OCI-LY7 (cell line): ENCODE measurements at regions not wholly inside any gene's neighbourhood (a gene's known extent, or its start where the extent isn't known, plus 50 kb on each side); places are given as distances from the start of the nearest gene placed in this dataset.

Experiments
- BruUV-seq: library from RNA; stranded (reverse); fragments of 400-500 nt; replicated peaks from 2 replicates; lab custom pipeline; 2021; lab: Mats Ljungman, UMichigan
- CTCF ChIA-PET: fragments of 300-600 bp; sonication (Branson Sonifier 250); formaldehyde crosslinking; loops from one replicate; lab custom pipeline; 2022; ENCODE audit warnings: antibody characterized with exemption; ENCODE audit not compliant: unreplicated experiment; lab: Charles Lee
- POLR2A ChIA-PET: fragments of 300-600 bp; sonication (Branson Sonifier 250); formaldehyde crosslinking; loops from one replicate; lab custom pipeline; 2022; ENCODE audit warnings: antibody characterized with exemption; lab: Charles Lee
- DNase-seq: peaks from one replicate; pipeline ENCODE4 v3.0.0-alpha.2; 2015; ENCODE audit warnings: low spot score
- H2AFZ ChIP-seq: fragments of 200-600 bp; sonication (generic), shearing (Covaris generic); 2 replicates; pipeline ENCODE4 v1.6.1; 2014; ENCODE audit warnings: mild to moderate bottlenecking, antibody characterized with exemption, low read length, moderate library complexity
- H3K27ac ChIP-seq: fragments of 200-600 bp; sonication (generic); 2 replicates; pipeline ENCODE4 v1.5.1; 2014; ENCODE audit warnings: mixed run types, low read depth, mild to moderate bottlenecking, moderate library complexity, low read length, inconsistent platforms; ENCODE audit not compliant: poor library complexity, severe bottlenecking
- H3K36me3 ChIP-seq: fragments of 200-600 bp; sonication (generic); 2 replicates; pipeline ENCODE4 v1.6.1; 2014; ENCODE audit warnings: mild to moderate bottlenecking, antibody characterized with exemption, low read length, moderate library complexity, mixed read lengths; ENCODE audit not compliant: insufficient read depth
- H3K4me1 ChIP-seq: fragments of 200-600 bp; sonication (generic); 2 replicates; pipeline ENCODE4 v1.5.1; 2014; ENCODE audit warnings: mild to moderate bottlenecking, low read length; ENCODE audit not compliant: insufficient read depth, poor library complexity, severe bottlenecking
- H3K4me2 ChIP-seq: fragments of 200-600 bp; sonication (generic); 2 replicates; pipeline ENCODE4 v1.6.1; 2014; ENCODE audit warnings: mild to moderate bottlenecking, low read length
- H3K4me3 ChIP-seq: fragments of 200-600 bp; sonication (generic); 2 replicates; pipeline ENCODE4 v1.5.1; 2014; ENCODE audit warnings: mild to moderate bottlenecking, low read depth, low read length; ENCODE audit not compliant: poor library complexity, severe bottlenecking
- H3K79me2 ChIP-seq: fragments of 200-600 bp; sonication (generic); 2 replicates; pipeline ENCODE4 v1.6.1; 2016; ENCODE audit warnings: low read depth, mild to moderate bottlenecking, low read length, moderate library complexity, mixed read lengths; ENCODE audit not compliant: insufficient read depth
- H3K9me2 ChIP-seq: fragments of 200-600 bp; sonication (generic); 2 replicates; pipeline ENCODE4 v1.6.1; 2016; ENCODE audit warnings: mild to moderate bottlenecking, low read length, mixed read lengths; ENCODE audit not compliant: insufficient read depth
- H3K9me3 ChIP-seq: fragments of 200-600 bp; sonication (generic); 2 replicates; pipeline ENCODE4 v1.6.1; 2014; ENCODE audit warnings: mild to moderate bottlenecking, mixed run types, low read length, mixed read lengths
- H4K20me1 ChIP-seq: fragments of 200-600 bp; sonication (generic); 2 replicates; pipeline ENCODE4 v1.6.1; 2014; ENCODE audit warnings: mild to moderate bottlenecking, antibody characterized with exemption, low read length, moderate library complexity, mixed read lengths; ENCODE audit not compliant: insufficient read depth
- CTCF ChIP-seq: fragments of 200-600 bp; sonication (generic); conservative IDR thresholded peaks from 2 replicates; pipeline ENCODE4 v1.5.1; 2014; ENCODE audit warnings: mild to moderate bottlenecking, antibody characterized with exemption, low read length, moderate library complexity, mixed read lengths
- EZH2phosphoT487 ChIP-seq: fragments of 200-600 bp; sonication (generic); IDR thresholded peaks from 2 replicates; pipeline ENCODE4 v1.6.1; 2018; ENCODE audit warnings: low read depth, borderline replicate concordance, mild to moderate bottlenecking, mixed run types, antibody characterized with exemption, low read length, moderate library complexity, mixed read lengths
- intact Hi-C: fragments of 100-400 bp; cut with micrococcal nuclease; formaldehyde crosslinking; loops from one replicate; pipeline ENCODE4 v1.10.0; 2022; ENCODE audit not compliant: unreplicated experiment

- TF ChIP-seq EZH2phosphoT487, result no peak
- TF ChIP-seq CTCF, result no peak
- DNase-seq, result no peak
- H3K36me3 ChIP-seq, result no peaks in the 10 kb centered on the region
- no peak overlapping the region for H3K27ac ChIP-seq
- H3K4me1 ChIP-seq, result no peaks in the 10 kb centered on the region
- intact Hi-C loops, result no loop called here
- POLR2A ChIA-PET, result interaction anchor here (0.6 to 1.1 kb wide), 2 partner anchors 80 to 512 kb away, joined by 3 to 6 read pairs; no protein-coding TSS in a partner anchor
- no peaks in the 10 kb centered on the region for H4K20me1 ChIP-seq
- no peaks in the 10 kb centered on the region for H3K9me3 ChIP-seq
- H3K9me2 ChIP-seq, result no peaks in the 10 kb centered on the region
- no TSS peak for BruUV-seq
- no peak overlapping the region for H2AFZ ChIP-seq
- CTCF ChIA-PET, result no interaction called here
- H3K79me2 ChIP-seq, result no peaks in the 10 kb centered on the region
- H3K4me3 ChIP-seq, result no peak overlapping the region
- H3K4me2 ChIP-seq, result no peak overlapping the region
Measured at GRCh38 chr4:26084414-26084813, 170.4 kb downstream of the SMIM20 start.

GRCh38 chr4:26085551-26085950, 171.5 kb downstream of the SMIM20 start:
- no peaks in the 10 kb centered on the region for H3K9me2 ChIP-seq
- TF ChIP-seq EZH2phosphoT487 (no peak), CTCF (no peak)
- H3K4me1 ChIP-seq, result no peaks in the 10 kb centered on the region
- no peak overlapping the region for H3K4me2 ChIP-seq
- H3K79me2 ChIP-seq, result no peaks in the 10 kb centered on the region
- no peaks in the 10 kb centered on the region for H4K20me1 ChIP-seq
- no peak overlapping the region for H3K27ac ChIP-seq
- no peak overlapping the region for H3K4me3 ChIP-seq
- CTCF ChIA-PET, result no interaction called here
- intact Hi-C loops, result no loop called here
- H3K9me3 ChIP-seq, result peaks cover 4% of the 10 kb centered on the region
- H2AFZ ChIP-seq, result no peak overlapping the region
- no peaks in the 10 kb centered on the region for H3K36me3 ChIP-seq
- no TSS peak for BruUV-seq
- POLR2A ChIA-PET, result no interaction called here
- no peak for DNase-seq

GRCh38 chr4:26086621-26087441, 172.8 kb downstream of the SMIM20 start:
- no peaks in the 10 kb centered on the region for H3K36me3 ChIP-seq
- H3K4me1 ChIP-seq, result no peaks in the 10 kb centered on the region
- peaks cover 8% of the 10 kb centered on the region for H3K9me3 ChIP-seq
- no peak overlapping the region for H3K4me2 ChIP-seq
- H2AFZ ChIP-seq, result no peak overlapping the region
- ChIA-PET CTCF (no interaction called here), POLR2A (interaction anchor here (0.8 kb wide), 1 partner anchor 18 kb away, joined by 5 read pairs; no protein-coding TSS in a partner anchor)
- no peaks in the 10 kb centered on the region for H4K20me1 ChIP-seq
- DNase-seq, result no peak
- intact Hi-C loops, result no loop called here
- H3K9me2 ChIP-seq, result no peaks in the 10 kb centered on the region
- H3K27ac ChIP-seq, result no peak overlapping the region
- no peak overlapping the region for H3K4me3 ChIP-seq
- no TSS peak for BruUV-seq
- no peaks in the 10 kb centered on the region for H3K79me2 ChIP-seq
- TF ChIP-seq CTCF (no peak), EZH2phosphoT487 (no peak)
